ENCODE measurements at regions not wholly inside any gene's neighbourhood (a gene's known extent, or its start where the extent isn't known, plus 50 kb on each side); places are given as distances from the start of the nearest gene placed in this dataset.

- intact Hi-C loops (cut with micrococcal nuclease) (no loop called here), dilution Hi-C loops (cut with MboI; ENCODE audit: extremely low pct_ligation_motif_present, low sequenced_read_pairs) (no loop called here)
- CTCF ChIA-PET, result no interaction called here
- no peak for DNase-seq (ENCODE audit: low read depth, low spot score)
- no peak for FAIRE-seq
- no peak overlapping the region for H3K27ac ChIP-seq (ENCODE audit: insufficient read depth, low read depth, low read length)
- no TSS peak for BruUV-seq (replicated peaks)
- no peaks in the 10 kb centered on the region for H4K20me1 ChIP-seq (replicated peaks; ENCODE audit: control insufficient read depth, extremely low read depth, insufficient read depth, low read length)
- H3K4me1 ChIP-seq (ENCODE audit: control insufficient read depth, extremely low read depth, insufficient read depth, low read length), result no peaks in the 10 kb centered on the region
- H3K9me3 ChIP-seq (replicated peaks; ENCODE audit: control insufficient read depth, insufficient read depth, low read length), result peaks cover 1% of the 10 kb centered on the region
- POLR2A ChIA-PET, result no interaction called here
- TF ChIP-seq POLR2AphosphoS5 (IDR thresholded peaks at IDR 0.05; ENCODE audit: insufficient read depth, low read depth, low read length) (no peak), GATA2 (IDR thresholded peaks at IDR 0.05; ENCODE audit: insufficient read depth, insufficient read length, low read depth, low read length) (no peak), MAX (IDR thresholded peaks at IDR 0.05; ENCODE audit: insufficient read depth, insufficient read length) (no peak), CTCF (IDR thresholded peaks at IDR 0.05; ENCODE audit: extremely low read depth in 1 of 2, insufficient read depth in 1 of 2, low read depth in 1 of 2, low read length in 2 of 2) (no peak), POLR2A (IDR thresholded peaks at IDR 0.05; ENCODE audit: low read depth, low read length) (no peak), FOS (IDR thresholded peaks at IDR 0.05; ENCODE audit: borderline replicate concordance, insufficient read depth, low read length) (no peak), JUN (IDR thresholded peaks at IDR 0.05; ENCODE audit: borderline replicate concordance, insufficient read depth, insufficient read length, low read depth) (no peak), MYC (IDR thresholded peaks at IDR 0.05; ENCODE audit: low read depth, low read length) (no peak), EZH2 (IDR thresholded peaks at IDR 0.05; ENCODE audit: borderline replicate concordance, low read depth, low read length, severe bottlenecking) (no peak)
- no peak overlapping the region for H2AFZ ChIP-seq (ENCODE audit: low read depth, low read length)
- H3K36me3 ChIP-seq (ENCODE audit: control insufficient read depth in 2 of 2, extremely low read depth in 1 of 2, insufficient read depth in 2 of 2, low read length in 2 of 2), result no peaks in the 10 kb centered on the region
- no peaks in the 10 kb centered on the region for H3K79me2 ChIP-seq (ENCODE audit: control insufficient read depth, insufficient read depth, low read length)
- H3K27me3 ChIP-seq (ENCODE audit: control insufficient read depth in 2 of 2, insufficient read depth in 2 of 2, low read length in 2 of 2), result no peaks in the 10 kb centered on the region
- no peak overlapping the region for H3K9ac ChIP-seq (replicated peaks; ENCODE audit: extremely low read depth, insufficient read depth, low read length)
- no peaks in the 10 kb centered on the region for H3K9me1 ChIP-seq (replicated peaks; ENCODE audit: control insufficient read depth, extremely low read depth, insufficient read depth, low read length)
- no peak overlapping the region for H3K4me3 ChIP-seq (replicated peaks in 1 of 3; ENCODE audit: insufficient read depth in 1 of 3, low read depth in 1 of 3, low read length in 3 of 3)
- H3K4me2 ChIP-seq (ENCODE audit: insufficient read depth, low read length), result no peak overlapping the region
These were observed 483.8 kb downstream of the NUP35 start for GRCh38 chr2:183607995-183608394.

Data from endothelial cell of umbilical vein (primary cell).